SK-N-SH (cell line): ENCODE measurements at regions not wholly inside any gene's neighbourhood (a gene's known extent, or its start where the extent isn't known, plus 50 kb on each side); places are given as distances from the start of the nearest gene placed in this dataset.

Source experiments
- CTCF ChIA-PET: fragments of 300-600, 350-600 bp; formaldehyde crosslinking; extraction: SDS; loops from one replicate; lab custom pipeline; 2021; lab: Yijun Ruan, JAX
- POLR2A ChIA-PET: fragments of 350-600 bp; sonication (Branson Sonifier 250); formaldehyde crosslinking; extraction: SDS; loops from one replicate; lab custom pipeline; 2020; ENCODE audit warnings: antibody characterized with exemption, inconsistent platforms; lab: Yijun Ruan, JAX
- DNase-seq: peaks from one replicate; pipeline ENCODE4 v3.0.0; 2012
- H2AFZ ChIP-seq: fragments of 200-600 bp; sonication (generic); 2 replicates; pipeline ENCODE4 v1.8.1; 2016; ENCODE audit warnings: antibody characterized with exemption, mild to moderate bottlenecking, low read depth
- H3F3A ChIP-seq: fragments of 200-600 bp; sonication (generic); replicated peaks from 2 replicates; pipeline ENCODE3; 2016; ENCODE audit warnings: antibody characterized with exemption, mild to moderate bottlenecking; ENCODE audit not compliant: insufficient read depth
- H3K27ac ChIP-seq, 2 experiments: fragments of 200-500 bp in 1 of 2; fragments of 200-600 bp in 1 of 2; sonication (Bioruptor generic) in 1 of 2; sonication (generic), shearing (Covaris generic) in 1 of 2; 2 replicates each; pipeline versions ENCODE4 v1.5.1 to v1.6.1; 2014 to 2016; ENCODE audit warnings: low read depth in 2 of 2, inconsistent platforms in 1 of 2, low read length in 1 of 2, mild to moderate bottlenecking in 1 of 2, mixed read lengths in 1 of 2
- H3K27me3 ChIP-seq: fragments of 200-600 bp; sonication (generic), shearing (Covaris generic); 2 replicates; pipeline ENCODE4 v1.6.1; 2016; ENCODE audit warnings: mixed run types; ENCODE audit not compliant: insufficient read depth
- H3K36me3 ChIP-seq, 2 experiments: fragments of 200-500 bp in 1 of 2; fragments of 200-600 bp in 1 of 2; sonication (Bioruptor generic) in 1 of 2; sonication (generic) in 1 of 2; replicated peaks in 1 of 2; 2 replicates each; pipeline versions ENCODE3 to v1.5.1; 2014 to 2016; ENCODE audit warnings: low read length in 1 of 2, mild to moderate bottlenecking in 1 of 2; ENCODE audit not compliant: insufficient read depth in 2 of 2, control insufficient read depth in 1 of 2
- H3K4me1 ChIP-seq, 2 experiments: fragments of 200-500 bp in 1 of 2; fragments of 200-600 bp in 1 of 2; sonication (Bioruptor generic) in 1 of 2; sonication (generic), shearing (Covaris generic) in 1 of 2; 2 replicates each; pipeline versions ENCODE4 v1.5.1 to v1.6.1; 2014 to 2016; ENCODE audit warnings: low read depth in 1 of 2, low read length in 1 of 2, mixed run types in 1 of 2; ENCODE audit not compliant: insufficient read depth in 2 of 2, control insufficient read depth in 1 of 2
- H3K4me2 ChIP-seq: fragments of 200-600 bp; sonication (generic), shearing (Covaris generic); 2 replicates; pipeline ENCODE4 v1.6.1; 2017; ENCODE audit warnings: mixed run types
- H3K4me3 ChIP-seq, 2 experiments: fragments of 200-500 bp in 1 of 2; fragments of 200-600 bp in 1 of 2; sonication (Bioruptor generic) in 1 of 2; sonication (generic), shearing (Covaris generic) in 1 of 2; 2 replicates each; pipeline versions ENCODE4 v1.5.1 to v1.8.1; 2014 to 2016; ENCODE audit warnings: low read depth in 2 of 2, inconsistent platforms in 1 of 2, low read length in 1 of 2, mild to moderate bottlenecking in 1 of 2, mixed read lengths in 1 of 2, moderate library complexity in 1 of 2
- H3K79me2 ChIP-seq: fragments of 200-600 bp; sonication (generic); 2 replicates; pipeline ENCODE4 v1.8.1; 2017; ENCODE audit warnings: mild to moderate bottlenecking; ENCODE audit not compliant: insufficient read depth
- H3K9ac ChIP-seq: fragments of 200-600 bp; sonication (generic); 2 replicates; pipeline ENCODE4 v1.6.1; 2017; ENCODE audit warnings: mixed run types
- H3K9me2 ChIP-seq: fragments of 200-600 bp; sonication (generic); 2 replicates; pipeline ENCODE4 v1.6.1; 2017; ENCODE audit warnings: mixed run types
- H3K9me3 ChIP-seq: fragments of 200-600 bp; sonication (generic); 2 replicates; pipeline ENCODE4 v1.6.1; 2017; ENCODE audit warnings: mixed run types, mild to moderate bottlenecking, moderate library complexity
- H4K20me1 ChIP-seq: fragments of 200-600 bp; sonication (generic); 2 replicates; pipeline ENCODE4 v1.6.1; 2017; ENCODE audit warnings: mild to moderate bottlenecking, mixed run types; ENCODE audit not compliant: insufficient read depth
- CHD2 ChIP-seq: fragments of 150-350 bp; IDR thresholded peaks from 2 replicates; pipeline ENCODE4 v1.6.1; 2018; ENCODE audit warnings: low read length; ENCODE audit not compliant: partially characterized antibody
- FOSL2 ChIP-seq: IDR thresholded peaks from 2 replicates; pipeline ENCODE4 v1.4.0; 2012; ENCODE audit warnings: low read depth, mild to moderate bottlenecking, moderate library complexity, borderline replicate concordance
- GABPA ChIP-seq: IDR thresholded peaks from 2 replicates; pipeline ENCODE4 v1.4.0; 2012; ENCODE audit warnings: low read depth, mild to moderate bottlenecking
- GATA2 ChIP-seq: sonication (generic); formaldehyde crosslinking; IDR thresholded peaks from 2 replicates; pipeline ENCODE4 v1.5.0; 2020; ENCODE audit warnings: mild to moderate bottlenecking, missing genetic modification reagents
- JUND ChIP-seq: IDR thresholded peaks from 2 replicates; pipeline ENCODE4 v1.4.0; 2012
- NFIC ChIP-seq: IDR thresholded peaks from 2 replicates; pipeline ENCODE4 v1.4.0; 2012; ENCODE audit warnings: borderline replicate concordance
- REST ChIP-seq: IDR thresholded peaks from 2 replicates; pipeline ENCODE4 v1.6.1; 2012; ENCODE audit warnings: mild to moderate bottlenecking, low read depth, low read length, moderate library complexity
- RFX5 ChIP-seq: IDR thresholded peaks from 2 replicates; pipeline ENCODE4 v1.6.1; 2012; ENCODE audit warnings: mild to moderate bottlenecking, improper control_type of control experiment, low read length
- SIN3A ChIP-seq: IDR thresholded peaks from 2 replicates; pipeline ENCODE4 v1.6.1; 2012; ENCODE audit warnings: low read depth, mild to moderate bottlenecking, low read length, moderate library complexity, borderline replicate concordance
- SMC3 ChIP-seq: IDR thresholded peaks from 2 replicates; pipeline ENCODE4 v1.6.1; 2012; ENCODE audit warnings: low read depth, low read length, improper control_type of control experiment
- TEAD4 ChIP-seq: IDR thresholded peaks from 2 replicates; pipeline ENCODE4 v1.4.0; 2012; ENCODE audit warnings: mild to moderate bottlenecking, borderline replicate concordance; ENCODE audit not compliant: insufficient read depth
- USF2 ChIP-seq: fragments of 150-350 bp; IDR thresholded peaks from 2 replicates; pipeline ENCODE4 v1.6.1; 2017; ENCODE audit warnings: antibody characterized with exemption, low read length, low read depth, borderline replicate concordance
- ZBTB33 ChIP-seq: IDR thresholded peaks from 2 replicates; pipeline ENCODE4 v1.4.0; 2012; ENCODE audit warnings: low read depth, borderline replicate concordance
- WGBS: methylation state at CpG from one replicate; pipeline ENCODE4 v1.1.6; 2017; ENCODE audit warnings: low lambda C conversion rate; 5-methylcytosine and 5-hydroxymethylcytosine counted together

GRCh38 chr22:22946131-22946530 lies 58.5 kb downstream of the IGLL5 start:
- DNase-seq: no peak

More at GRCh38 chr22:22946131-22946530, 58.5 kb downstream of the IGLL5 start:
- Histone ChIP-seq H3K4me1 (peaks cover 0 to 8% of the 10 kb centered on the region in 2 experiments; a peak in 1 of 4 replicates), H4K20me1 (no peaks in the 10 kb centered on the region), H3K79me2 (no peaks in the 10 kb centered on the region), H2AFZ (no peak overlapping the region), H3K27ac (no peak overlapping the region), H3K9ac (no peak overlapping the region), H3K36me3 (no peaks in the 10 kb centered on the region), H3K4me2 (no peak overlapping the region), H3K4me3 (no peak overlapping the region), H3K27me3 (no peaks in the 10 kb centered on the region), H3K9me2 (no peaks in the 10 kb centered on the region), H3F3A (no peaks in the 10 kb centered on the region), H3K9me3 (no peaks in the 10 kb centered on the region)
- 33% methylated on average over 5 of the region's 5 CpGs for WGBS
- ChIA-PET CTCF (interaction anchor here (9.7 kb wide), 1 partner anchor 10 kb away, joined by 127 read pairs; no protein-coding TSS in a partner anchor), POLR2A (no interaction called here)
- TF ChIP-seq REST (no peak), CHD2 (no peak), USF2 (no peak), GATA2 (no peak), ZBTB33 (no peak), FOSL2 (no peak), NFIC (no peak), TEAD4 (no peak), JUND (no peak), RFX5 (no peak), GABPA (no peak), SMC3 (no peak), SIN3A (no peak)
